GM21576 (cell line): ENCODE measurements at regions not wholly inside any gene's neighbourhood (a gene's known extent, or its start where the extent isn't known, plus 50 kb on each side); places are given as distances from the start of the nearest gene placed in this dataset.
"Not testable (repeated sequence)": the region's sequence is repeated elsewhere in the genome, so short reads cannot be mapped to it uniquely, and the experiment has no call there.

Experiments used
- ATAC-seq: cut with Tn5 transposase; IDR thresholded peaks from one replicate; pipeline ENCODE4 v1.9.1; 2021; ENCODE audit warnings: mild to moderate bottlenecking, moderate library complexity; ENCODE audit not compliant: unreplicated experiment

DNA sequence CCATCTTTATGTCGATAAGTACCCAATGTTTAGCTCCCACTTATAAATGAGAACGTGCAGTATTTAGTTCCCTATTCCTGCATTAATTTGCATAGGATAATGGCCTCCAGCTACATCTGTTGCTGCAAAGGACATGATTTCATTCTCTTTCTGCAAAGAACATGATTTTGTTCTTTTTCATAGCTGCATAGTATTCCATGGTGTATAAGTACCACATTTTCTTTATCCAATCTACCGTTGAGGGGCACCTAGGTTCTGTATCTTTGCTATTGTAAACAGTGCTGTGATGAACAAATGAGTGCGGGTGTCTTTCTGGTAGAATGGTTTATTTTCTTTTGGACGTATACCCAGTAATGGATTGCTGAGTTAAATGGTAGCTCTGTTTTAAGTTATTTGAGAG lies 63.0 kb downstream of the HLX start:
- no peak for ATAC-seq

DNA sequence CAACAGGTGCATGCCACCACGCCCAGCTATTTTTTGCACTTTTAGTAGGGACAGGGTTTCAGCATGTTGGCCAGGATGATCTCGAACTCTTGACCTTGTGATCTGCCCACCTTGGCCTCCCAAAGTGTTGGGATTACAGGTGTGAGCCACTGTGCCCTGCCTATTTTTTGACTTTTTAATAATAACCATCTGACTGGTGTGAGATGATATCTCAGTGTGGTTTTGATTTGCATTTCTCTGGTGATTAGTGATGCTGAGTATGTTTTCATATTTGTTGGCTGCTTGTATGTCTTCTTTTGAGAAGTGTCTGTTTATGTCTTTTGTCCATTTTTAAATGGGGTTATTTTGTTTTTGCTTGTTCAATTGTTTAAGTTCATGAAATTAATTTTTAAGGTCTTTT lies 63.7 kb downstream of the HLX start:
- ATAC-seq, result not testable (repeated sequence)

DNA sequence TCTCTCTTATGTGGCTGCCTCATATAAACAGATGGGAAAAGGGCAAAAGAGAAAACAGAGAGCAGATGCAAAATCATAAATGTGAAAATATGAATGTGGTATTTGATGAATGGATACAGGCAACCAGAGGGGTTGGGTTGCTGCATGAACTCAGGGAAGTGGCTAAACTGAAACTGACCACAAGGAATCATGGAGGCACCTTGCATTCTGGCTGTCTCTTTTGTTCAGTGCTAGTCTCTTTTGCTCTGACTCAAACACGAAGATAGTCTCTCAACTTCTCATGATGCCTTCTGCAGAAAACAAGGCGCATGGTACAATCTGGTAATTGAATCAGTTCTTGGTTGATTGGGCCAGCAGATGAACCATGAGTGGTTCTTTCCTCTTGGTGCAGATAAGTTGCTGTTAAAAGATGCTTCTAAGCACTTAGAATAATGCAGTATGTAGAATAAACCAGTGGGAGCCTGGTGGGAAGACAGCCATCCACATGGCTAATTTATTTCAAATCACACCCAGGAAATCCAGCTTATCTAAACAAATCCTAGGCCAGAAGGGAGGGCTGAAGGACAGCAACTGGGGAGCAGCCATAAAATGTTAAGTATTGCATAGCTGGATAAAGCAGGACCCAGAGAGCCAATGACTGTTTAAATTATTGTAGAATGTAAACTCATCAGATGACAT lies 64.2 kb downstream of the HLX start:
- no peak for ATAC-seq

DNA sequence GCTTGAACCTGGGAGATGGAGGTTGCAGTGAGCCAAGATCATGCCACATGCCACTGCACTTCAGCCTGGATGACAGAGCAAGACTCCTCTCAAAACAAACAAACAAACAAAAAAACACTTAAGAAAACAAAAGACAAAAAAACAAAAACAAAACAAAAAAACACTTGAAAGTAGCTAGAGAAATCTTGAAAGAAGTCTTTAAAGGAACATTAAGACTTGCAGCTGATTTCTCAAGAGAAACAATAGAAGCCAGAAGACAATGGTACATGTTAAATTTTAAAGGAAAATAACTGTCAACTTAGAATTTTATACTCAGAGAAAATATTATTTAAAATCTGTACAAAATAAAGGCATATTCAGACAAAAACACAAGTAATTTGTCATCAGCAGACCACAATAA lies 71.3 kb downstream of the HLX start:
- no peak for ATAC-seq

DNA sequence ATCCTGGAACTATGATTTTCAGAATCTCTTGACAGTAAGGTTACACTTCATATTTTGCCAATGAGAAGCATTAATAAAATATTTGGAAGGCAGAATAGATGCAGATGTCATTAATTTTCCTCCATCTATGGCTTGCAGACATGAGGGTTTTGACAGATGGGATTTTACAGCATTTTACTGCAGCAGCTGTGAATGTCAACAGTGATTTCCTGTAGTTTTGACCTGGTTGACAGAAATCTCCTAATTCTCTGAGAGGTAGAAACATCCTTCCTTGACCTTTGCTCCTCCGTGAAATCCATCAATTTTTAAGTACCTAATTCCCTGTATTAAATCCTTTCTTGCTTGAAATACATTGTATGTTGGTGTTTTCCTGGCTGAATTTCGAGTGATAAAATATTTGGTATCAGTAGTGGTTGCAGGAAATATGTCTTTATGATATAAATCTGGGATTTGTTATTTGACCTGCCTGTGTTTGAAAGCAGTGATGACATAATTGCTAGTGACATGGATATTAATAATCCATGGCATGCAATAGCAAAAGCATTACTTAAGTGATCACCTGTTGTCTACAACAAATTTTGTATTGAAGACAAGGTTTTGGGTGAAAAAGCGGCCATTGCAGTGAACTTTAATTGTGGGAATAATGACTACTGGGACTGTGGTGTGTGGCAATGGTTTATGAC lies 73.9 kb downstream of the HLX start:
- no peak for ATAC-seq

DNA sequence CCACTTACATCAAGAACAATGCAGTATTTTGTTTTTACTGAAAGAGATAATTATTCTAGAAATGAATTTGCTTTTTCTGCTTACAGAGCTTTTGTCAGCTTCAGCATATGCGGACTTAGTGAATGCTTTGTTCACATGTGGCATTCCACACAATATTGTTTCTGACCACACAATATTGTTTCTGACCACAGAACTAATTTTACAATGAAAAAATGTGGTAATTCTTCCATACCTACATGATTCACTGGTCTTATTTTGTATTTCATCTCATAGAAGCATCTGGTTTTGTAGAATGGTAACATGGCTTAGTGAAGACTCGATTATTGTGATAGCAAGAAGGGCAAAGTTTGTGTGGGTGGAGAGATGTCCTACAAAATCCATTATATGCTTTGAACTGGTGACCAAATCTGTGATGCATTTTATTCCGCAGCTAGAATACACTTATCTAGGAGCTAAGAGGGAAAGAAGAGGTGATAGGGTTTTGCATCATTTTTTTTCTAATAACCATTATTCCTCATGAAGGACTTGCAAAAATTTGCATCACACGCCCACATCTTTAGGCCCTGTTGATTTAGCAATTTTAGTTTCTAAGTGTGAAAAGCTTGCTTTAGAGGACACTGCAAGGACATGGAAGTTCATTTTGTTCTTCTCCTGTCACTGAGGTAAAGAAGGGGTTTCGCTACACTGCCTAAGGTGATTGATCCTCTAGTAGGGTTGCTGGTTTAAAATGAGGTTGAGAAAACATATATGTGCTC lies 75.3 kb downstream of the HLX start:
- no peak for ATAC-seq

DNA sequence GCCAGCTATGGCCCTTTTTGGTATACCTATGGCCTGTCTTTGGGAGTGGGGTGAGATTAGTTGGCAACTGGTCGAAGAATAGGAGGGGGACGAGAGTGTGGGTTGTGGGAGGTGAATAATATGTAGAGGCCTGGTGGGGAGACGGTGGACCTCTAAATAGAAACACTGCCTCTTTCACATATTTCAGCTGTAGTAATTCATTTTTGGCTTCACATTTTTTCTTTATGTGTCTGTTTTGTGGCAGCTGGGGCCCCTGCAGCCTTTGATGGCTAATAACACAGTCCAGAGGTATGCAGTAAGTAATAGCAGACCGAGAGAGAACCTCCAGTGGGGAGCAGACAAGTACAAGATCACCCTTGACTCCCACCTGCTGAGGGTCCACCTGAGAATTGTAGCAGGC lies 75.9 kb downstream of the HLX start:
- ATAC-seq, result no peak

DNA sequence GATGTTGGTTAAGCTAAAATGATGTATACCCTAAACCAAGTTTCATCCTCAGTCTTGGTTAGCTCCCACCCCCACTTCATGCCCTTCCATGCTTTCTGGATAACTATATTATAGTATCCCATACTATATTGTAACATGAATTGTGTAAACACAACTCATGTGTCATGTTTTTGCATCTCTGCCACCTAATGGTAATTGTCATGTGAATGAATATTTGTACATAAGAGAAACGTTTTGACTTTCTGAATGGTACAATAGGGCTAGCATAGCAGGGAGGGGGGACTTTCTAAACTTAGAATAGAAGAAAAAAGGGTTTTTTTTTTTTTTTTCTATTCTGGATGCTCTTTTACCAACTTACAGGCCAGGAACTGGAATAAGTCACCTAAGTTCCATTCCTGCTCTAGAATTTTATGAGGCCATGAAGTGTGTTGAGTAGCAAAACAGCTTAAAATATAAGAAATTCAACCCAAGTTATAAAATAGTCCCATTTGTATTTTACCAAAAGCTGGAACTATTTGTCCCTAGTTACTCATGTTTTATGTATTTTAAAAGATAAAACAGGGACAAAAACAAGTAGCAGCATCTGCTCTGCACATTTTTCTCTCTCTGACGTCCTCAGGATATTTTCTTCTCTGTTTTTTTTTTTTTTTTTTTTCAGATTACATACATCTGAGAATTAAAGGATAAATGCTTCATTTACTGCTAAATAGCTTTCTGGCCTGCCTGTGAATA lies 77.4 kb downstream of the HLX start:
- no peak for ATAC-seq

DNA sequence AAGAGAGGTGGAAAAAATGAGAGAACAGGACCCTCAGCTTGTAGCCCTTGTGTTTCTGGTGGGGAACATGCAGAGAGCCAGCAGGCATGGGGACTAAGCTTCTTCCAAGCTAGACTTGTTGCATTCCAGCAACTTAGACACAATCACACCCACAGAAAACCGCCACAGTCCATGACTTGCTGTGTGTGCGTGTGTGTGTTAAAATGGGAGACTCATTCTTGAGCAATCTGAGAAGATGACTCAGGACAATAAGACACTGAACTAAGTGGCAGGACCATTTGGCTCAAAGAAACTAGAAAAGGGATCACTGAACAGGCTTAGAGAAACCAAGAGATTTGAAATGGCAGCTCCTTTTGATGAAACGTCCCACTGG lies 78.0 kb downstream of the HLX start:
- no peak for ATAC-seq

DNA sequence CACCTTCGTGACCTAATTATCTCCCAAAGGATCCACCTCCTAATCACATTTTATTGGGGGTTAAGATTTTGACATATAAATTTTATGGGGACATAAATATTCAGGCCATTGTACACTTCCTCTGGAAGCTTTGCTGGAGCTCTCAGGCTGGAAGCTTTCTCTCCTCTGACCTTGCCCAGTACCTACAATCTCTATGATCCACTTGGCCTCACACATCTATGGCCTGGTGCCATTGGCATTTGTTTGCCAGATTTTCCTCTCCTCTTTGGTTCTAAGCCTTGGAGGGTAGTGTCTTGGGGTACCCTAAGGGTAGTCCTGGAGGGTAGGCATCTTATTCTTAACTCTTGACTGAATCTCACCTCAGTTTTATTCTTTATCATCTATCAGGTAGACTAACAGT lies 79.0 kb downstream of the HLX start:
- no peak for ATAC-seq

DNA sequence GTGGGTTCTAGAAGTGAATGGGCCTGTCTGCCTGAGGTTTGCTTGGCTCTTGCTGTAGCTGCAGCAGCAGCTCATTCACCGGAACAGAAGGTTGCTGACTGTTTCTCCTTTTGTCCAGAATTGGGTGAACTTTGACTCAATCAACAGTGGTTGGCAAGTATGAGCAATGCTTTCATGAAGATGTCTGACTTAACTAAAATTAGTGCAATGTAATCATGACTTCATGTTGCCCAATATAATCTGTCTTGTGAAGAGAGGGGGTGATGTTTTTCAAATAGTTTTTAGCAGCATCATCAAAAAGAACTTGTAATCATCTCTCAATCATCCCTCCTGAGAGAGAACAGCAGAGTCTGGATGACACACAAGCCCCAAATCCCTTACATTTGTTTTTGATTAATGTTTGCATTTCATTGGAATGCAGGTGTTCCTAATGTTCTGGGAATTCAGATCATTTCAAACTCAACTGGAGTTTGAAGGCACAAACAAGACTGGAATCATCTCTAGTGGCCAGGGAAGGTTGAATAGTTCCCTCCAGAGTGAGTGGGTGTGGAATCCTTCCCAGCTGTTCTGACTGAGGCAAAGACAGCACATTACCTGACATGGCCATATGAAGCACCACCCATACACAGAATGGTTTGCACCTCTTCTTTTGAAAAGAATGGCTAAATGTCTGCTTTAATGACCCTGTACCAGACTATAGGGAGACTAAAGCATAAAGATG lies 82.9 kb downstream of the HLX start:
- ATAC-seq, result no peak

DNA sequence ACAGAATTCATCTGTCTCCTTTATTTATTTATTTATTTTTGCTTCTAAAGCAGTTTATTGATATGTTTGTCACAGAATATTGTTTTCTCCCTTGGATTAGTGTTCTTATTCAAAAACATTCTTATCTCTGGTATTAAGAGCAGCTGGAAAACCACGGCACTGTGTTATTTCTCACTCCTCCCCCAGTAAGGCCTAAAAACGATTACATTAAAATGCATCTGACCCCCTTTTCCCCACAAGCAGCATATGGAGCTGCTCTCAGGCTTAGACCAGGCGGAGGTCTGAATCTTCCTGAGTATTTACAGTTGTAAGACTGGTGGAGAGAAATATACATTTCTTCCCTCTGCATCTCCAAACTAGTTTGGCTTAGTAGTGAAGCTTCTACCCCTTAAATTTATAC lies 86.8 kb downstream of the HLX start:
- no peak for ATAC-seq

DNA sequence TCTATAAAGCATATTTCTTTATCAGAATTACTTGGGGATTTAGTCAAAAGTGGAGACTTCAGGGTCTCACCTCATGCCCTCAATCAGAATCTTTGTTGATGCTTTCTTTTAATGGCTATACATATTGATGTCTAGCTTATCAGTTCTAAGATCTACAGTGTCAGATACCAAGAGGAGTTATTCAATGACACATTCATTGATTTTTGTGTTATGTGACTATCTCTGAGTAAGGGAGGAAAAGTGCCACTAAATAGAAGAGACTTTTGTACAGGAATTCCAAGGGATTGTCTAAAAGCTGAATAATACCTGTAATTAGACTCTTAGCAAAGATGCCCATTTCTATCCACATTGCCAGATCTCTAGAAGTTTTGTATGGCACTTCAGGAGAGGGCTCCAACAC lies 87.2 kb downstream of the HLX start:
- ATAC-seq, result no peak

DNA sequence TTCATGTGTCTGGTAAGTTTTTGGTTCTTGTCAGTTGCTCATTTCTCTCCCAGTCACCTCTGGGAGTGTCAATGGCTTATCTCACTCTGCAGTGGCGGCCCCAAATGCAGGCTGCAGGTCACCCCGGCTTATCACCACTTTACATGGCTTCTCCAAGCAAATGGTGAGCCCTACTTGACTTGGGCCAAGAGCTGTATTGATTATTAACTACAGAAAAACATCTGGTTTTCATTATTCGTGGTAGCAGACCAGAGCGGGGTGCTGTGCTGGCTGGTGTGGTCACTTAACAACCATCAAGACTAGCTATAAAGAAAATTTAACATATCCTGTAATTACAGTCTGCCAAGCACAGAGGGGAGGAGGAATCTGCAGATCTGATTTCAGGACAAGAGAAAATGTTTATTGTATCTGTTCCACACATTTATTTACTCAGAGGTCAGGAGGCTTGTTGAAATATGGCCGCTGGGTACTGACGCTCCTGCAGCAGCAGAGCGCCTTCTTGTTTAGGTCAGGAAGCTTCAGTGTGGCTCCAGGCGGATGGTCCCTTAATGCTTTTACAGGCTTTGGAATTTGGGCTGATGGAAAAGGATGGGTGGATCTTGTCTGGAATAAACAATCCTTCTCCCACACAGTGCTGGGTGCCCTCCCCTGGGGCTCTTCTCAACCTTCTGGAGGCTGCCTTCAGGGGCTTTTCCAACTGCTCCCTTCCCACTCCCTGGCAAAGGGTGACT lies 87.8 kb downstream of the HLX start:
- no peak for ATAC-seq

DNA sequence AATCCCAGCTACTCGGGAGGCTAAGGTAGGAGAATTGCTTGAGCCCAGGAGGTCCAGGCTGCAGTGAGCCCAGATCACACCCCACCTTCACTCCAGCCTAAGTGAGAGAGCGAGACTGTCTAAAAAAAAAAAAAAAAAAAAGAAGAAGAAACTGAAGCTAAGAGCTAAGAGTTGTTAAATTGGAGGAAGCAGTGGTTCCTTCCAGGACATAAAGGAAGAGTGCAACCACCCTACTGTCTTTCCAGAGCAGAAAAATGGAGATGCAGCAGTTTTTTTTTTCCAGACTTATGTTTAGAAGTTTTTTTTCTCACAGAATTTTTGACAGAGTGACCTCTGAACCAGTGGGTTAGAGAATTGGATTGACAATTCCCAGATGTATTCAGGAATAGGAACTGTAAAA lies 88.7 kb downstream of the HLX start:
- no peak for ATAC-seq

DNA sequence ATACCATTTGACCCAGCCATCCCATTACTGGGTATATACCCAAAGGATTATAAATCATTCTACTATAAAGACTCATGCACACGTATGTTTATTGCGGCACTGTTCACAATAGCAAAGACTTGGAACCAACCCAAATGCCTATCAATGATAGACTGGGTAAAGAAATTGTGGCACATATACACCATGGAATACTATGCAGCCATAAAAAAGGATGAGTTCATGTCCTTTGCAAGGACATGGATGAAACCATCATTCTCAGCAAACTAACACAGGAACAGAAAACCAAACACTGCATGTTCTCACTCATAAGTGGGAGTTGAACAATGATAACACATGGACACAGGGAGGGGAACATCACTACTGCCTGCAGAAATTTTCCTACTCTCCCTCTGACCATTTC lies 90.0 kb downstream of the HLX start:
- ATAC-seq, result not testable (repeated sequence)

DNA sequence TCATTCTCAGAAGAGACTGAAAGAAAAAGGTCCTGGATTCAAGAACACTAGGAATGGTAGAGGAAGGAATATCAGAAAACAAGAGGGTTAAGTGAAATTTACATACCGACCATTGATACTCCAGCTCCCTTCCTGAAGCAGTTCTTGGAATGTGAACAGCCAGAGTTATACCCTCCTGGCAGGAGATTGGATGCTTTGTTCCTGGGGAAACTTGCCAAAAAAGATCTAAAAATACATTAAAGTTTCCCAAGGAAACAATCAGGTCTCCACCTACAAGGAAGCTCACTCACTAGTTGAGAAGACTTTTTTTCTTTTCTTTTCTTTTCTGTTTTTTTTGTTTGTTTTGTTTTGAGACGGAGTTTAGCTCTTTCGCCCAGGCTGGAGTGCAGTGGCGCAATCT lies 91.1 kb downstream of the HLX start:
- ATAC-seq, result no peak

DNA sequence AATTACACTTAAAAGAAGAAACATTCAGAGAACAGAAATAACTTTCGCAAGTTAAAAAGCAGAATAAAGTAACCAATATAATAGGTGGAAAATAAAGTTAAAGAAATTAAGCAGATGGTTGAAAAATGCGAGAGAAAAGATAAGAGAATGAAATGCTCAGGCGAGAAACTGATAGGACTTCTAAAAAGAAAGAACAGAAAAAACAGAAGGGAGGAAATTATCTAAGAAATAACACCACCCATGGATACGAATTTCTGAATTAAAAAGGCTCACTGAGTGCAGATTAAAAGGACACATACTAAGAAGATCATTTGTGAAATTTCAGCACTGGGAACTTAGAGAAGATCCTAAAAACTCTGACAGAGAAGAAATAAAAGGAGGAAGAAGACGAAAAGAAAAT lies 92.0 kb downstream of the HLX start:
- ATAC-seq, result no peak

DNA sequence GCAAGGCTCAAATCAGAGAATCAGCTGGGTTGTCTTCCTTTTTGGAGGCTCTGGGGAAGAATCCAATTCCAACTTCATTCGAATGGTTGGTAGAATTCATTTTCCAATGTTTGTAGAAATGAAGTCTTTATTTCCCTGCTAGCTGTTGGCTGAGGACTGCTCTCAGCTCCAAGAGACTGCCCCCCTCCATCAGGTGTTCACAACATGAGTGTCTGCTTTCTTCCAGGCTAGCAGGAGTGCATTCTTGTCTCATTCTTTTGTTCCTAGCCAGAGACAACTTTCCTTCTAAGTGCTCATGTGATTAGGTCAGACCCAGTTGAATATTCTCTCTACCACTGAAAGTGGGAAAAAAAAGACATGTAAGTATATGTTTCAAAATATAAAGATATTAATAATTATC lies 95.2 kb downstream of the HLX start:
- no peak for ATAC-seq

DNA sequence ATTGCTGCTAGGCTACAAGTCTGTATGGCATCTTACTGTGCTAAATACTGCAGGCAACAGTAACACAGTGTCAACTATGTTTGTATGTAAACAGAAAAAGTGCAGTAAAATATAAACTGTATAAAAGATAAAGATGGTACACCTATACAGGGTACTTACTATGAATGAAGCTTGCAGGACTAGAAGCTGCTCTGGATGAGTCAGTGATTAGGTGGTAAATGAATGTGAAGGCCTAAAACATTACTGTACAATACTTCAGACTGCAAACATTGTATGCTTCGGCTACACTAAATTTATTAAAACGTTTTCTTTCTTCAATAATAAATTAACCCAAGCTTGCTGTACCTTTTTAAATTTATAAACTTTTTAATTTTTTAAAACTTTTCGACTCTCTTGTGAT lies 97.1 kb downstream of the HLX start:
- no peak for ATAC-seq
